Left lung (tissue), 4 donors: ENCODE measurements at regions not wholly inside any gene's neighbourhood (a gene's known extent, or its start where the extent isn't known, plus 50 kb on each side); places are given as distances from the start of the nearest gene placed in this dataset.

Experiments used
- ATAC-seq: fragments of 200-7000 bp; cut with Tn5 transposase; one replicate; pipeline ENCODE4 v1.9.1; 2020; ENCODE audit warnings: moderate library complexity
- DNase-seq, 4 donors: peaks; one replicate each; pipeline ENCODE4 v3.0.0-alpha.2; 2013 to 2020
- H3K27ac ChIP-seq, 2 donors: fragments of 200-600 bp; sonication (generic) in 1 of 2; one replicate each; pipeline versions ENCODE4 v1.5.0 to v1.8.0; 2020 to 2021
- H3K27me3 ChIP-seq, 2 donors: fragments of 200-600 bp; sonication (generic) in 1 of 2; one replicate each; pipeline versions ENCODE4 v1.5.0 to v1.8.0; 2020 to 2021
- H3K36me3 ChIP-seq, 2 donors: fragments of 200-600 bp; sonication (generic) in 1 of 2; one replicate each; pipeline versions ENCODE4 v1.5.0 to v1.8.0; 2020 to 2021
- H3K4me1 ChIP-seq, 2 donors: fragments of 200-600 bp; one replicate each; pipeline ENCODE4 v1.8.0; 2021
- H3K4me3 ChIP-seq, 2 donors: fragments of 200-600 bp; sonication (generic) in 1 of 2; one replicate each; pipeline versions ENCODE4 v1.5.0 to v1.8.0; 2020 to 2021; ENCODE audit warnings: mild to moderate bottlenecking in 1 of 2
- H3K9me3 ChIP-seq, 2 donors: fragments of 200-600 bp; sonication (generic) in 1 of 2; one replicate each; pipeline versions ENCODE4 v1.5.0 to v1.8.0; 2020 to 2021
- CTCF ChIP-seq, 2 donors: fragments of 200-600 bp; sonication (generic) in 1 of 2; IDR thresholded peaks; one replicate each; pipeline versions ENCODE4 v1.5.0 to v1.8.0; 2021; ENCODE audit warnings: antibody characterized with exemption in 2 of 2
- intact Hi-C, 2 donors: fragments of 100-400 bp; cut with DNase I; formaldehyde crosslinking; loops; one replicate each; pipeline versions ENCODE4 v1.11.2 to v1.14.2; 2022
- donor health status: DM: no; HTN: yes; CAD: no.
- donor health status: DM: no; HTN: no; CAD: no.

- DNase-seq (no peak), ATAC-seq (no peak)
- Histone ChIP-seq H3K4me1 (no peaks in the 10 kb centered on the region), H3K27me3 (no peaks in the 10 kb centered on the region), H3K27ac (no peak overlapping the region), H3K4me3 (no peak overlapping the region), H3K36me3 (no peaks in the 10 kb centered on the region), H3K9me3 (no peaks in the 10 kb centered on the region)
- no peak for TF ChIP-seq CTCF (IDR thresholded peaks at IDR 0.05)
- intact Hi-C loops: no loop called here
These were observed 381.0 kb upstream of the TEX13C start for GRCh38 chrX:124938715-124939114.

GRCh38 chrX:124940531-124940930, 379.1 kb upstream of the TEX13C start:
- intact Hi-C loops: no loop called here
- Histone ChIP-seq H3K36me3 (no peaks in the 10 kb centered on the region), H3K4me1 (no peaks in the 10 kb centered on the region), H3K27ac (no peak overlapping the region), H3K9me3 (no peaks in the 10 kb centered on the region), H3K4me3 (no peak overlapping the region), H3K27me3 (no peaks in the 10 kb centered on the region)
- no peak for TF ChIP-seq CTCF (IDR thresholded peaks at IDR 0.05)
- no peak for ATAC-seq
- DNase-seq: no peak

- no peak for DNase-seq
- no peak for TF ChIP-seq CTCF (IDR thresholded peaks at IDR 0.05)
- Histone ChIP-seq H3K4me1 (no peaks in the 10 kb centered on the region), H3K27me3 (no peaks in the 10 kb centered on the region), H3K4me3 (no peak overlapping the region), H3K27ac (no peak overlapping the region), H3K36me3 (no peaks in the 10 kb centered on the region), H3K9me3 (no peaks in the 10 kb centered on the region)
- ATAC-seq: no peak
- intact Hi-C loops: no loop called here
These were observed 365.3 kb upstream of the TEX13C start for GRCh38 chrX:124954402-124954801.

GRCh38 chrX:124960454-124960853, 359.2 kb upstream of the TEX13C start:
- H3K36me3 ChIP-seq: no peaks in the 10 kb centered on the region
- H3K27me3 ChIP-seq: no peaks in the 10 kb centered on the region
- ATAC-seq (no peak), DNase-seq (no peak)
- no peak overlapping the region for H3K27ac ChIP-seq
- no peaks in the 10 kb centered on the region for H3K4me1 ChIP-seq
- no peak overlapping the region for H3K4me3 ChIP-seq
- no peak for TF ChIP-seq CTCF (IDR thresholded peaks at IDR 0.05)
- H3K9me3 ChIP-seq: no peaks in the 10 kb centered on the region
- intact Hi-C loops: no loop called here

GRCh38 chrX:124963717-124964116, 356.0 kb upstream of the TEX13C start, which contains the start of gene TENM1:
TENM1 (minus strand) TSS chrX:124963817.
- Histone ChIP-seq H3K9me3 (no peaks in the 10 kb centered on the region), H3K27me3 (no peaks in the 10 kb centered on the region), H3K4me3 (no peak within 1 kb of the TSS), H3K4me1 (no peaks in the 10 kb centered on the region), H3K27ac (no peak within 1 kb of the TSS), H3K36me3 (no peaks in the 10 kb centered on the region)
- ATAC-seq: no peak
- intact Hi-C loops: no loop called here
- TF ChIP-seq CTCF (IDR thresholded peaks at IDR 0.05): no peak
- DNase-seq: no peak
